LNCAP (cell line): ENCODE measurements at regions not wholly inside any gene's neighbourhood (a gene's known extent, or its start where the extent isn't known, plus 50 kb on each side); places are given as distances from the start of the nearest gene placed in this dataset.

Experiments used
- TF ChIP-seq, protein P1 (sequence below): fragments of 450-650 bp; IDR thresholded peaks from 2 replicates; pipeline ENCODE4 v1.5.1; 2017; ENCODE audit warnings: mild to moderate bottlenecking

DNA sequence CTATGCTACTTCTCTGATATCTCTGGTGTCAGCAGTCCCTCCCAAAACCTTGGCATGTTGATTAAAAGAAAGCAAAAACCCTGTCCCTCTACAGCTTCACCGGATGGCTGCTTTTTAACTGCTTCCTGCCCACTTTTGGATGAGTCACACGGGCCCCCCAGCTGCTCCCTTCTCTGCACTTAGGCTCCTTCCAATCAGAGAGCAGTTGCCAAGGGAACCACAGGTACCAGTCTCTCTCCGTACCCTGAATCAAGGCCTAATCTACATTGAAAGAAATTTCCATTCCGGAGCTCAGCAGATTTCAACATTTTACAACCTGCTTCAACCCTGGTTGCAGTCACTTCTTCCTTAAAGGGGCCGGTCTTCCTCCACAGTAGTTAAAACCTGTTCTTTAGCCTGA lies 70.6 kb upstream of the GJB5 start:
- TF ChIP-seq, protein P1, sequence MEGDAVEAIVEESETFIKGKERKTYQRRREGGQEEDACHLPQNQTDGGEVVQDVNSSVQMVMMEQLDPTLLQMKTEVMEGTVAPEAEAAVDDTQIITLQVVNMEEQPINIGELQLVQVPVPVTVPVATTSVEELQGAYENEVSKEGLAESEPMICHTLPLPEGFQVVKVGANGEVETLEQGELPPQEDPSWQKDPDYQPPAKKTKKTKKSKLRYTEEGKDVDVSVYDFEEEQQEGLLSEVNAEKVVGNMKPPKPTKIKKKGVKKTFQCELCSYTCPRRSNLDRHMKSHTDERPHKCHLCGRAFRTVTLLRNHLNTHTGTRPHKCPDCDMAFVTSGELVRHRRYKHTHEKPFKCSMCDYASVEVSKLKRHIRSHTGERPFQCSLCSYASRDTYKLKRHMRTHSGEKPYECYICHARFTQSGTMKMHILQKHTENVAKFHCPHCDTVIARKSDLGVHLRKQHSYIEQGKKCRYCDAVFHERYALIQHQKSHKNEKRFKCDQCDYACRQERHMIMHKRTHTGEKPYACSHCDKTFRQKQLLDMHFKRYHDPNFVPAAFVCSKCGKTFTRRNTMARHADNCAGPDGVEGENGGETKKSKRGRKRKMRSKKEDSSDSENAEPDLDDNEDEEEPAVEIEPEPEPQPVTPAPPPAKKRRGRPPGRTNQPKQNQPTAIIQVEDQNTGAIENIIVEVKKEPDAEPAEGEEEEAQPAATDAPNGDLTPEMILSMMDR = no peak

DNA sequence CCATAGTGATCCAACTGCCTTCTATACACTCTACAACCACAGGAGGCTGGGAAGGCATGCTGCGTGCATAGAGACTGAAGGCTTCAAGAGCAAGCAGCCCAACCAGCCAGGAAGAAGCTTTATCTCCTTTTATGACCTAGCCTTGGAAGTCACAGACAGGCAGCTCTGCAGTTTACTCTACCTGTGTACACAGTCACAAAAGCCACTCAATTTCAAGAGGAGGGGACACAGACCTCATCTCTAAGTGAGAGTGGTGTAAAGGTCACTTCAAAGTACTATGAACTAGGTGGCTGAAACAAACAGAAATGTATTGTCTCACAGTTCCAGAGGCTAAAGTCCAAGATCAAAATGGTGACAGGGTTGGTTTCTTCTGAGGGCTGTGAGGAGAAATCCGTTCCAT lies 69.6 kb upstream of the GJB5 start:
- TF ChIP-seq, protein P1 = no peak

DNA sequence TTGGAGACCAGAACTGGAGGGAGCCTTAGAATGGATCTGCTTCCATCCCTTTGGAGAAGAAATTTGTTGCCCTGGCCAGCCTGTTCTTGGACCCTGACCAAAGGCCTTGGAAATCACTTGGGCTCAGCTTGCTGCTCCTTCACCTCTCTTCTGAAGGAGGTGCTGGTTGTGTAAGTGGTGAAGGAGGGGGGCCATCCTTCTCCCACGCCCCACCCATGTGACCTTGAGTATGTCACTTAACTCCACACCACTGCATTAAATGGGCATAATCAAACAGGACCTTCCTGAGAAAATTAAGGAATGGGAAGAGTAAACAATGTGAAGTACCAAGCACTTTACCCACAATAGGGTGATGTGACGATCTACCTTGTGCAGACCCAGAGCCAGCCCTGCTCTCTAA lies 68.3 kb upstream of the GJB5 start:
- TF ChIP-seq, protein P1 = no peak

DNA sequence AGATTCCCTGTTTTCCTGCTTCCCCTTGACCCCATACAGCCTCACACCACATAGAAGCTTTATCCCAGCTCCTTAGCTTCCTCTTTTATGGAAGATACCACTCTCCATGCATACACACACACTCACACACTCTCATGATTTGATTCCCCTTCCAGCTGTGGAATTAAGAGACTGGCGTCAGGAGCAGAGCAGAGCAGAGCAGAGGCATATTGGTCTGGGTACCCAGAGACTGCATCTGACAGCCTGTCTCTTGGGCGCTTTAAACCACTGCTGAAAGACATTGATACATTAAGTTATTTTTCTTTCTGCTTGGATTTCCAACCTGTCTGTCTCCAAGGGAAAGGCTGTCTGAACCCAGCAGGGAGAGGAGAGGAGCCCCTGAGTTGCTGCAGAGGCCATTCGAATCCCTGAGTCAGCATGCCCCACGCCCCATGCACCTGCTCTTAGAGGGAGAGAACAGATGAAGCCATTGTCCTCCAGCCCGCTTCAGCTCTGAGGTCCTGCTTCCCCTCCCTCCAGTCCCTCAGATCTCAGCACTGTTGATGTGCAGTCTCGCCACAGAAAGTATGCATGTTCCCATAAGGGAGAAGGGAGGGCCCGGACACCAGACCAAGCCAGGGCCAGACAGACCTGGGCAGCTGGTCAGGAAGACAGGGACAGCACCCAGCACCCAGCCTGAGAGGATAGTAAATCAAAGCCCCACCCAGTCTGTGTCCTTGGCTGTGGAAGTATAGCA lies 66.7 kb upstream of the GJB5 start:
- TF ChIP-seq, protein P1 = no peak

DNA sequence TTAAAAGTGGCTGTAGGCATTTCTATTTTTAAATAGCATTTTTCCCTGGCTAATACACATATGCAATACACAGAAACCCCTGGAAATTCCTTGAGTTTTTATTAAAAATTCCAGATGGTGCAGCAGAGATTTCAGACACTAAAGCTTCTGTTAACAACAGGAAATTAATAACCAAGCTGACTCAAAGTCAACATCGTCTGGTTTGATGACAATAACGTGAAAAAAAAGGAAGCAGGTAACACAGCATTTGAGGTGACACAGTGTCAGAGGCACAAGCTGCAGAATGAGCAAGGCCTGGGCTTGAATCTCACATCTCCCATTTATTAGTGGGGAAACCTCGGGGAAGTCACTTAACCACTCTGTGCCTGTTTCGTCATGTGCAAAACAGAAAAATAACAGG lies 64.6 kb upstream of the GJB5 start:
- TF ChIP-seq, protein P1 = no peak

DNA sequence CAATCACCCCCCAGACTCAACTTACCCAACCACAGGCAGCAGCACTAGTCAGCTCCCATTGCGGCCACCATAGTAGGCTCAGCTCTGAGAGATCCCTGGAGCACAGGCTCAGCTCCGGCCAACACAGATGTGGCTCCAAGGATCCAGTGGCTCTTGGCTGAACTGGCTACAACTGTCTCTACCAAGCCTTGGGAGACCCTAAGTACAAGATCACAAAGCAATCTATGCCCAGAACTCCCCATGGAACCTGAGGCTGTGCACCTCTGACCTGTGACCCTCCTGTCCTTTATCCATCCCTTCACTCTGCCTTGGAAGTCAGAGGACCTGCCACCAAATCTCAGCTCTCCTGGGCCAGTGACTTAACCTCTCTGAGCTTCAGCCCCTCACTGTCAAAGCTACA lies 61.8 kb upstream of the GJB5 start:
- TF ChIP-seq, protein P1 = no peak

DNA sequence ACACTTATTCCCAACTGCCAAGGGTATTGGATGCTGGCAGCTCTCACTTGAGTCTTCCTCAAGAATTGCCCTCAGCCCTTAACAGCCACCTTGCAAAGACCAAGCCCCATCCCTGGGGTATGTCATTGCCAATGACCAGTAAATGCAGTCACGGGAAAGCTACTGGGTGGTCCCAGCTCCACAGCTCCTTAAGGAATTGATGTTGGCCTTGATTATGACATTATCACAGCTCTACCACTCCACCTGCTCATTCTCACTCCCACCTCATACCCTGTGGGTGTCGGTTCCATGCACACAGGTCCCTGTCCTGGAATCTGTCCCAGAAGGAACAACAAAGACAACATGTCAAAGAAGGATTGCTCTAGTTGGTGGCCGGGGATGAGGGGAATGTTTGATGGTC lies 60.5 kb upstream of the GJB5 start:
- TF ChIP-seq, protein P1 = no peak

DNA sequence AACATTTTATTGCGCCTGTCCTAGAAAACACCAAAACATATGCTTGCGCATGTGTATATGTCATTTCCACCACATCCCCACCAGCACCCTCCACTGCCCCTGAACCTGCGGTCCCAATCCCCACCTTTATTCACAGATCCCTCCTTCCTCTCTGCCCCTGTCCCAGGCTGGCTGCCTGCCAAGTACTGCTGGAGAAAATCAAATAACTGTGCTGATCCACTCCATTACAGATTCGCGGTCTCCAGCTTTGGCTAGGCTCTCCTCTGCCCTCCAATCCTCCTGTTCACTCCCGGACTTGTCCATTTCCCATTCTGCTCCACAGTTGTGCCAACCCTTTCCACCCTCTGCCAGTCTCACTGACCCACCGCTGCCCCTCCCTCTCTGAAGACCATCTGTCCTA lies 59.3 kb upstream of the GJB5 start:
- TF ChIP-seq, protein P1 = no peak
